PC-9 (cell line): ENCODE measurements at regions not wholly inside any gene's neighbourhood (a gene's known extent, or its start where the extent isn't known, plus 50 kb on each side); places are given as distances from the start of the nearest gene placed in this dataset.

Experiments used
- CTCF ChIP-seq: fragments of 200-600 bp; sonication (generic); conservative IDR thresholded peaks from 2 replicates; pipeline ENCODE4 v1.6.1; 2017; ENCODE audit warnings: mixed run types, antibody characterized with exemption, mild to moderate bottlenecking, moderate library complexity
- EZH2 ChIP-seq: fragments of 200-600 bp; sonication (generic); IDR thresholded peaks from 2 replicates; pipeline ENCODE4 v1.8.0; 2017; ENCODE audit warnings: antibody characterized with exemption, low read depth

- TF ChIP-seq CTCF (no peak), EZH2 (no peak)
These were observed 278.1 kb upstream of the IRX4 start for GRCh38 chr5:2160811-2161210.
